ENCODE measurements at regions not wholly inside any gene's neighbourhood (a gene's known extent, or its start where the extent isn't known, plus 50 kb on each side); places are given as distances from the start of the nearest gene placed in this dataset.

- TF ChIP-seq CTCF (IDR thresholded peaks at IDR 0.05) (no peak), POLR2A (IDR thresholded peaks at IDR 0.05) (no peak)
These were observed 482.8 kb upstream of the SULF2 start for GRCh38 chr20:48267860-48268633.

Data from right lobe of liver (tissue), 4 donors.